ENCODE measurements at regions not wholly inside any gene's neighbourhood (a gene's known extent, or its start where the extent isn't known, plus 50 kb on each side); places are given as distances from the start of the nearest gene placed in this dataset.
A peak's percentile ranks its signal among the peaks of the same experiment; 100 is the strongest.

DNA sequence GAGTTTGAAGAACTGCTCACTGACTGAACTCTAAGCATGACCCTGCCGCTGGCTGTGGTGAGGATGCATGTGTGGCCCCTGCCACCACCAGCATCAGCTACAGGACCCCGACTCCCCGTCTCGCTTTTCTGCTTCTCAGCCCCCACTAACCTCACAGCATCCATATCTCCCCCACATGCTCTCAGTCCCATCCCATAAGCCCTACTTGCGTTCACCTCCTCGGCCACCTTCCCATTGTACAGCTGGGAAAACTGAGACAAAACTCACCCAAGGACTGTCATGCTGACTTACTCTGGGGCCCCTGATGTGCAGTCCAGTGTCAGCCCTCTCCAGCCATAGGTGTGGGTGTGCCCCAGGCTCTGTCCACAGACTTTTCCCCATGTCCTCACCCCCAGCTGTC, 104.2 kb upstream of the SH3BP4 start:
- ChIA-PET CTCF (ENCODE audit: partially characterized antibody) (interaction anchor here (1.2 to 1.7 kb wide), 2 partner anchors 9 to 75 kb away, joined by 3 to 4 read pairs; no protein-coding TSS in a partner anchor), POLR2A (ENCODE audit: partially characterized antibody) (interaction anchor here (0.6 kb wide), 1 partner anchor 256 kb away, joined by 3 read pairs; no protein-coding TSS in a partner anchor)
- H3K14ac ChIP-seq (ENCODE audit: insufficient read length) = no peak overlapping the region
- H4K8ac ChIP-seq (ENCODE audit: extremely low read depth, insufficient read depth, low read length) = no peak overlapping the region; the same call in 1 of the 2 replicates
- H2BK20ac ChIP-seq (ENCODE audit: low read length) = no peak overlapping the region
- H2BK15ac ChIP-seq (ENCODE audit: low read length) = no peak overlapping the region
- H3K36me3 ChIP-seq (ENCODE audit: control insufficient read depth in 2 of 4, insufficient read depth in 4 of 4, low read length in 3 of 4) = no peaks in the 10 kb centered on the region
- H3K18ac ChIP-seq (ENCODE audit: extremely low read depth, low read length) = no peak overlapping the region
- H3K79me1 ChIP-seq (ENCODE audit: low read depth, low read length) = no peaks in the 10 kb centered on the region; the same call in 1 of the 2 replicates
- H3K56ac ChIP-seq (replicated peaks; ENCODE audit: insufficient read length, low read depth, low read length) = no peak overlapping the region
- H3K23ac ChIP-seq (ENCODE audit: insufficient read length) = no peak overlapping the region
- H3K23me2 ChIP-seq (ENCODE audit: low read depth, low read length) = no peaks in the 10 kb centered on the region; the same call in 1 of the 2 replicates
- H4K5ac ChIP-seq (ENCODE audit: insufficient read length, low read depth, low read length) = no peak overlapping the region
- no peak overlapping the region for H4K91ac ChIP-seq (replicated peaks; ENCODE audit: insufficient read length, low read length)
- H3K9ac ChIP-seq (replicated peaks in 1 of 4; ENCODE audit: extremely low read depth in 1 of 4, low read depth in 3 of 4, low read length in 3 of 4) = no peak overlapping the region
- 0 out of 2 replicates have a peak overlapping the region, but pooled peaks have one; percentile 18 for H2AK5ac ChIP-seq (ENCODE audit: low read depth, low read length)
- no peaks in the 10 kb centered on the region for H4K20me1 ChIP-seq (replicated peaks in 1 of 2; ENCODE audit: control insufficient read depth in 1 of 2, insufficient read depth in 2 of 2, low read length in 2 of 2)
- DNase-seq (ENCODE audit: low read depth in 1 of 2, low spot score in 2 of 2) (no peak), FAIRE-seq (no peak)
- H2BK5ac ChIP-seq (ENCODE audit: low read depth, low read length) = no peak overlapping the region
- WGBS, 2 experiments (ENCODE audit: extremely low coverage in 1 of 2, insufficient coverage in 1 of 2, insufficient read length in 1 of 2, insufficient replicate concordance in 2 of 2, low coverage in 1 of 2, low lambda C conversion rate in 2 of 2, missing lambda C conversion rate in 1 of 2) = 85% methylated on average over 5 of the region's 6 CpGs; no CpG with 5 or more reads in 1 of the 2 experiments
- H3K4me1 ChIP-seq (replicated peaks in 1 of 4; ENCODE audit: control insufficient read depth in 3 of 4, insufficient read depth in 4 of 4, low read length in 3 of 4) = no peaks in the 10 kb centered on the region; a peak in 1 of 7 replicates
- no peak overlapping the region for H3K4me2 ChIP-seq (ENCODE audit: insufficient read depth in 1 of 2, low read depth in 2 of 2, low read length in 2 of 2)
- H2AFZ ChIP-seq (ENCODE audit: low read length) = no peak overlapping the region
- H3K4me3 ChIP-seq (ENCODE audit: extremely low read depth in 1 of 4, insufficient read depth in 2 of 4, low read depth in 3 of 4, low read length in 4 of 4) = no peak overlapping the region
- no peak overlapping the region for H2BK12ac ChIP-seq (ENCODE audit: low read depth, low read length)
- no peak overlapping the region for H3K4ac ChIP-seq (replicated peaks; ENCODE audit: insufficient read length, low read depth, low read length)
- H3K27me3 ChIP-seq (replicated peaks in 1 of 4; ENCODE audit: control insufficient read depth in 3 of 4, extremely low read depth in 1 of 4, insufficient read depth in 3 of 4, low read length in 3 of 4) = no peaks in the 10 kb centered on the region
- H2BK120ac ChIP-seq (replicated peaks; ENCODE audit: low read depth, low read length) = no peak overlapping the region
- no peaks in the 10 kb centered on the region for H3K9me3 ChIP-seq (ENCODE audit: insufficient read depth in 2 of 2, low read depth in 1 of 2, low read length in 1 of 2)
- no peak overlapping the region for H3K27ac ChIP-seq (ENCODE audit: low read depth, low read length)
- H3K79me2 ChIP-seq (ENCODE audit: control insufficient read depth in 1 of 2, insufficient read depth in 2 of 2, low read length in 2 of 2) = no peaks in the 10 kb centered on the region
- TF ChIP-seq CEBPB (IDR thresholded peaks at IDR 0.05; ENCODE audit: low read depth, low read length) (no peak), KDM4A (IDR thresholded peaks at IDR 0.05; ENCODE audit: low read depth, low read length, severe bottlenecking) (no peak), ASH2L (IDR thresholded peaks at IDR 0.05; ENCODE audit: low read length) (no peak), EP300 (IDR thresholded peaks at IDR 0.05; ENCODE audit: borderline replicate concordance in 1 of 2, low read depth in 2 of 2, low read length in 2 of 2) (no peak), TAF7 (optimal IDR thresholded peaks at IDR 0.05; ENCODE audit: borderline replicate concordance, low read depth, low read length) (no peak), BRCA1 (IDR thresholded peaks at IDR 0.05; ENCODE audit: low read depth, low read length) (no peak), RAD21 (IDR thresholded peaks at IDR 0.05 in 1 of 2, conservative IDR thresholded peaks at IDR 0.05 in 1 of 2; ENCODE audit: low read depth in 2 of 2, low read length in 2 of 2) (no peak), CBX8 (IDR thresholded peaks at IDR 0.05; ENCODE audit: borderline replicate concordance, low read depth, low read length) (no peak), NRF1 (IDR thresholded peaks at IDR 0.05; ENCODE audit: low read depth, low read length) (no peak), CTCF (IDR thresholded peaks at IDR 0.05; ENCODE audit: control extremely low read depth in 1 of 3, insufficient read depth in 1 of 3, low read depth in 1 of 3, low read length in 3 of 3) (no peak), SRF (IDR thresholded peaks at IDR 0.05; ENCODE audit: low read depth, low read length) (no peak)
